NCI-H187 (cell line): ENCODE measurements at regions not wholly inside any gene's neighbourhood (a gene's known extent, or its start where the extent isn't known, plus 50 kb on each side); places are given as distances from the start of the nearest gene placed in this dataset.

Source experiments
- DNase-seq, 2 experiments: peaks; one replicate each; lab custom pipeline; 2025; lab: John Stamatoyannopoulos, UW

- no peak for DNase-seq
These were observed 72.2 kb upstream of the PUDP start for GRCh38 chrX:7220121-7220520.

DNA sequence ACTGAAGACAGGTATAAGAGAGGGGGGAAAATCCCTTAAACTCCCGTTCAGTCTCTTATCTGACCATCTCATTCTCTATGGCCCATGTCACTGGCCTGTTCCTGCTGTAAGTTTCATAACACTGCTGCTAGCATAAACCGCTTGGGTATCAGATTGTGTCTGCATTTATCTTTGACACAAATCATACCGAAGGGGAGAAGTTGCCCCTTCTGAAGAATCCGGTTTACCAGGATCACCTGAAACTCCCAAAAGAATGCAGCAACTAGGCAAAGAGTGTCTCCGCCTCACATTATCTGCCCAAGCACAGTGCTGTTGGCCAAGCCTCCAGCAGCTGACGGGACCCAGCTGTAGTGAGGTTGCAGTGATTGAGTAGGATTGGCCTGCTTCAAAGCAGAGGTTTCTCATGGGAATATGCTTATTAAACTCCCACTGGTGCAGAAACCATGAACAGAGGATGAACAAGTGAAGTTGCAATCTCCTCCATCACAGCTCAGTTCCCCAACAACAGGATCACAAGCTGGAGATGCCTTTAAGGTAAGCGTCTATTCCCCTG is 71.3 kb upstream of the PUDP start:
- no peak for DNase-seq

DNA sequence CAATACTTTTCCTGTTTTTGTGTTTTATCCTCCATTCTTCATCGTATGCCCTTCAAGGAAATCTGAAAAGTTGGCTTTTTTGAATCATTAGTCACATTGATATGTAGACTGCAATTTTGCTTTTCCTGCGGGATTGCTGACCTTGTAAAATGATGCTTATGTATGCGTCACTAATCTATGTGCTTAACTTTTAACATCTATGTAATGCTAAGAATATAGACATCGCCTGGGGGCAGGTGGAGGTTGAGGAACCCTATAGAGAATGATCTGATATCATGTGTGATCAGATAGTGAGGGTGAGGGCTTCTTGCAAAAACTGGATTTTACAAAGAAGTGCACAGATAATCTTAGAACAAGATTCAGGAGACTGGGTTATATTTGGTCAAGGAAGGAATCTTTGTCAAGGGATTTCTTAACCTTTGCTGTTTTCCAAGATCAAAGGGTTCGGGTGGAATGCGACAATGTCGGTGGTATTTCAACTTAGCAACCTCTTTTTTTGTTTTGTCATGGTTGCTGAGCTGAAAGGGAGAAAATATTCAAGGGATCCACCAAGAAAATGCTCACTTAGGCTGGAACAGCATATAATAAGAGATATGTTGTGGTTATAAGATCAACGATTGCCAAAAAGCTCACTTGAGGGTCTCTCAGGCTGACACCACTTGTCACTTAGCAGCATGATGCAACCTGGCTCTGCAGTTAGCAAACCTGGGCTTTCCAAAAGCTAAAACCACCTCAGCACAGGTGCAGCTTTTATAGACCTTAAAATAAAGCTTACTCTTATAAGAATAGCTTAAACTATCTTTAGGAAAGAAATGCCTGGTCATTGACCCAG is 70.6 kb upstream of the PUDP start:
- no peak for DNase-seq

DNA sequence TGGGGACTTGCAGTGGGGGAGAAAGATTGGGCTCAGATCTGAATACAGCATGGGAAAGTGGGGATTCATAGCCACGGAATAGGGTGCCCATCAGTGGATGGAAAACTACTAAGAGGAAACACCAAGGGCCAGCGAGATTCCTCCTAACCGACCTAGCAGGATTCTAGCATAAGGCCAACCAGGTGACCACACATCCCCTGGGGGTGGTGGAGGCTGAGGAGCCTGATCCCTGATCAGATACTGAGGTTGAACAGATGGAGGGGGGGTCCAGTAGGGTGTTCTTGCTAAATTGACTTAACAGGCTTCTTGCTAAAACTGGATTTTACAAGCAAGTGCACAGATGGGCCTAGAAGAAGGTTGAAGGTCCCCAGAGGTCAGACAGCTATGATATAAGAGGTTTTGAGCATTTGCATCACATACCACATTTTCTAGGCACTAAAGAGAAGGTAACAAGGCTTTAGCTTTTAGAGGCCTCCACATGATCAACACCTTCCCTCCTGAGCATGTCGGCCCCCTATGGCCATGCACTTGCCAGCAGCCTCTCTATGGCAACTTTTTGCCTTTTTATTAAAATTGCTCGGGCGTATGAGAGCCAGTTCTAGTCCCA is 69.1 kb upstream of the PUDP start:
- DNase-seq: no peak

GRCh38 chrX:7215842-7216241 is 67.9 kb upstream of the PUDP start:
- DNase-seq: no peak

- no peak for DNase-seq
These were observed 66.3 kb upstream of the PUDP start for GRCh38 chrX:7214251-7214650.

GRCh38 chrX:7205037-7205577 is 57.2 kb upstream of the PUDP start:
- DNase-seq: no peak

GRCh38 chrX:7204619-7205018 is 56.7 kb upstream of the PUDP start:
- no peak for DNase-seq

DNA sequence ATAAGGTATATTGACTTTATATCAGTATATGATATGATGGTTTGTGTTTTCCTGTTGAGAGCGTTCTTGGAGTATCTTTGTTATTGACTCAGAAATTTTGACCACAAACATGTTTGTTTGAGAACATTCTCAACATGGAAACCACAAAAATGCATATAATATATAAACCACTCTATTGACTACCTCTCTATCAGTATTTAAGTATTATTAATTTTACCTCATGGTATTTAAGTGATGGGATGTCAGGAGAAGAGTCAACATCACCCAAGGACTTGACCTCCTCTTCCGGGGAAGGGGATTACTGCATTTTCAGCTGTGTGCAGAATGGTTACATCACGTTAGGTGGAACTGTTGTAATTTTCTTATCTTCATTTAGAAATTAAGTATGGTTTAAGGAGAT is 54.3 kb upstream of the PUDP start:
- DNase-seq: no peak

DNA sequence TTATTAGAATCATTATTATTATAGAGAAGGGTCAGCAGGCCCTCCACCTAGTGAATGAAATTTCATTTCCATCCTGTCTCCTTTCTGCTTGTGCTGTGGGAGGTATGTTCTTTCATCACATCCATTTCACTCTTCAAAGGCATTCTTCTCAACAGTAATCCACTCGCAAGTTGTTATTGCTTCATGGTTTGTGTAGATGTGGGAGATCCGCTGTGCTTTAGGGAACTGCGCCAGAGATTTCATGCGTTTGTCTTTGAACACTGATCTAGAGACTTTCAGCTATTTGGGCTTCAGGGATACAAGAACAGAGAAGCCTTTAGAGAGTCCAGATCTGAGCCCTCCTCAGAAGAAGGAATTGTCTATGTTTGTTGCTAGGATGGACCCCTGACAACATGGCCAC is 53.5 kb upstream of the PUDP start:
- DNase-seq: no peak

DNA sequence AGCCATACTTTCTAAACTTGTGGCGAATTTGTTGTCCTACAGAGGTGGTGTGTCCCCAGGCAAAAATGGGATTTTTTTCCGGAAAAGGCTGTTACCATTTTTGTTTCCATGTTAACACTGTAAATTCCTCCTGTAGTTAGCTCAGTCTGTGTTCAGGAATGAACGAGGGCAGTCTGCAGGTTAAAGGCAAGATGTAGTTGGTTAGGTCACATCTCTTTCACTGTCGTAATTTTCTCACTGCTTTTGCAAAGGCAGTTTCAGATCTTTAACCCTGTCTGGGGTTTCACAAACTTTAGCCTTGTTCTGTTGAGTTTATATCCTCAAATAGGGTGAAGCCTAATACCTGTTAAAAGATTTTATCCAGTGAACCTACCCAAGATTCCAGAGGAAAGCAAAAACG is 50.5 kb upstream of the PUDP start:
- DNase-seq: no peak
